ENCODE measurements at regions not wholly inside any gene's neighbourhood (a gene's known extent, or its start where the extent isn't known, plus 50 kb on each side); places are given as distances from the start of the nearest gene placed in this dataset.

DNA sequence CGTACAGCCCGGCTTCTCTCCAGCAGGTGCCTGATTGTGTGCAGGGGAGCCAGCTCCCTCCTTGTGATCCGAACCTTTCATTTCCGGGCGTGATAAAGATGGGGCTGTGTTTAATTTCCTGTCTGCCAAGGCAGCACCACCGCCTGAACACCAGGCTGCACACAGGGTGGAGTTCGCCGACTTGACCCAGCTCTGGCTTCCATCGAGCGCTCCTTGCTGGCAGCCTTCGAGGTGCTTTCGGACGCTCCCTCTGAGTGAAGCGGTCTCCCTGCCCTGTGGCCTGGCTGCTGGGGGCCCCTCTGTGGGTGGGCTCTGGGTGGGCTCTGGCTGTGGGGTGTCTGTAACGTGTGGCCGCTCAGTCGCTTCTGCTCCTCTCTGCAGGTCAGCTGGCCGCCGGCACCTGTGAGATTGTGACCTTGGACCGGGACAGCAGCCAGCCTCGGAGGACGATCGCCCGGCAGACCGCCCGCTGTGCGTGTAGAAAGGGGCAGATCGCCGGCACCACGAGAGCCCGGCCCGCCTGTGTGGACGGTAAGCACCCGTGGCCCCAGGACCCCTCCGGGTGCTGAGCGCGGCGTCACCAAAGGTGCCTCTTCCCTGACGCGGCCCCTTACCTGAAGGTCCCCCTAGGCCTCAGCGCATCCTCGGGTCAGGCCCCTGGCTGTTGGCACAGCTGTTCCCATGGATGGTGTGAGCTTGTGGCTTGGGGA lies 1181.3 kb downstream of the BRD1 start:
- no peak for DNase-seq

DNA sequence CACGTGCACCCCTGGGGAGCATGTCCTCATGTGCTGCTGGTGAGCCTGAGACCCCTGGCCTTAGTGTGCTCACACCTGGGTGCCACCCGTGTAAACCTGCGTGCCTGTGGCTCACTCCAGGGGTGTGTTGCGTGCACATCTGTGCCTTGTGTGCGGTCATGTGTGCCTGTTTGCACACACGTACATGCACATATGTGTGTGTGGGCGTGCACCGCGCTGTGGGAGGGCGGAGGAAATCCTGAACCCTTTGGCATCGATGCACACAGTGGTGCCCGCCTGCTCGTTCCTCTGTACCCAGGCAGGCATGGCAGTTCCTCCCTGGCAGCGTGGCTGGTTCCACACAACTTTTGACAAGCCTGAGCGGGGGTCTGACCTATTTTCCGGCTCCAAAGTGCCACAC lies 1181.9 kb downstream of the BRD1 start:
- no peak for DNase-seq

DNA sequence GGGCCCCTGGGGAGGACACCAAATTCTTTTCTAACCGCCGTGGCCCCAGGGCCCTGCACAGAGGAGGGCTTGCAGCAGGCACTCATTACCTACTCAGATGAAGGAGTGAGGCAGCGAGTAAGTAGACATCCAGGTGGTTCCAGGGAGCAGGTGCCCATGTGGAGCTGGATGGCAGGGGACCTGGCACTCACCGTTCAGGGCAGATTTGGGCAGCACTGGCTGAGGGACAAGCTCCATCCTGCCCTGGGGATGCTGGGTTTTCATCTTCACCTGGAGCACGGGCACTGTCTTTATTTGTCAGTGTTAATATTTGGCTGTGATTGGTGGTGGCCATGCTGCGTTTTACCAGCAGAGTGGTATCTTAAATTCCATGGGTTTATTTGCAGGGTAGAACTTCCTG lies 1182.7 kb downstream of the BRD1 start:
- DNase-seq, result no peak

DNA sequence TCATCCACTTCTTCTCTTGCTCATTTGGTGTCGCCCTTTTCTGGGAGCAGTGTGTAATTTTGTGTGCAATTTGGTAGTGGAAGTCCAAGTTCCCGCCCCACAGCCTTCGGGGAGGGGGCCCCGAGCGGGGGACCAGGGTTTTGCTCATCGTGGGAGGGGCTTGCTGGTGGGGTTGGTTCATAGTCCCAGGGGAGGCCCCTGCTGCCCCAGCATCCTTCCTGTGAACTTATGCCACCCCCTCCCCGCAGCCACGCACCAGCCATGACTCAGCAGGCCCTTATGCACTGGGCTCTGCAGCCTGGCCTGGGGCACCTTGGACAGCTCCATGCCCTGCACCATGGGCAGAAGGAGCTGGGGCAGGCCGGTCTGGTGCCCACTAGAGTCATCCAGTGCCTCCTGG lies 1183.6 kb downstream of the BRD1 start:
- no peak for DNase-seq

DNA sequence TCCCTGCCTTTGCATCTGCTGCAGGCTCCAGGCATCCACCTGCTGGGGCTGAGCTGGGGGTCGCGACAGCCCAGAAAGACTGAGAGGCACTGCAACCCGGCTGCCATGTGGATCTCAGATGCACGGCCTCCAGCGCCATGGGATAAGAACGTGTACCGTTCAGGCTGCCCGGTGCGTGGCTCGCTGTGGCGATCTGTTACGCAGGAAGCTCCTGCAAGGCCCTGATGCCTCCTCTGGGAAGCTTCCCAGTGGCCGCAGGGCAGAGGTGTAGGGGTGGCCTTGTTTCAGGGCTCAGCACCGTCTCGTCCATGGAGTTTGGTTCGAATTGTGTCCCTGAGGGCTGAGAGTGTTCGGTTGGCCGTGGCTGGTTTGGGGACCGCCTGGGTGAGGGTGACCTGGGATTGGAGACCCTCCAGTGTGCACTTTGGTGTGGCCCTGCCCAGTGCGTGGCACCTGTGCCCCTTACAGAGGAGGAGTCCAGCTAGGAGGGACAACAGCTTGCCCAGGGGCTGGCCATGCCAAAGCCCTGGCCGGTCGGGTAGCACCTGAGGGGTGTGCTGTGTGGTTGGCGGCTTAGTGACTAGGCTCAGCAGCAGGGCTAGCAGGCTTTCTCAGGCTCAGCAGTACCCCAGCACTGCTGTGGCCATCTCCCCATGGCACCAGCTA lies 1184.5 kb downstream of the BRD1 start:
- DNase-seq, result no peak

DNA sequence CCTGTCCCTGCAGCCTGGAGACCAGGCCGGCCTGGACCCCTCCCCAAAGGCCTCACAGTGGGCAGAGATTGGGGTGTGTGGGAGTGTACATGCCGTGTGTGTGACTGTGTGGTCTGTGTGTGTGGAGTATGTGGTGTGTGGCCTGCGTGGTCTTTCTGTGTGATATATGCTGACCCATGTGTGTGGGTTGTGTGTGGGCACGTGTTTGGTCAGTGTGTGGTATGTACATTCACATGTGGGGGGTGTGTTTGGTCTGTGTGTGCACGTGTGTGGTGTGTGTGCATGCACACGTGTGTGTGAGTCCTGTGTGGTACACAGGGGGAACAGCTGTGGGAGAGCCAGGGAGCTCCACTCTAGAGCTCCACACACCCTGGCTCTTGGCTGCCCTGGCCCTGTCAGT lies 1185.1 kb downstream of the BRD1 start:
- no peak for DNase-seq

DNA sequence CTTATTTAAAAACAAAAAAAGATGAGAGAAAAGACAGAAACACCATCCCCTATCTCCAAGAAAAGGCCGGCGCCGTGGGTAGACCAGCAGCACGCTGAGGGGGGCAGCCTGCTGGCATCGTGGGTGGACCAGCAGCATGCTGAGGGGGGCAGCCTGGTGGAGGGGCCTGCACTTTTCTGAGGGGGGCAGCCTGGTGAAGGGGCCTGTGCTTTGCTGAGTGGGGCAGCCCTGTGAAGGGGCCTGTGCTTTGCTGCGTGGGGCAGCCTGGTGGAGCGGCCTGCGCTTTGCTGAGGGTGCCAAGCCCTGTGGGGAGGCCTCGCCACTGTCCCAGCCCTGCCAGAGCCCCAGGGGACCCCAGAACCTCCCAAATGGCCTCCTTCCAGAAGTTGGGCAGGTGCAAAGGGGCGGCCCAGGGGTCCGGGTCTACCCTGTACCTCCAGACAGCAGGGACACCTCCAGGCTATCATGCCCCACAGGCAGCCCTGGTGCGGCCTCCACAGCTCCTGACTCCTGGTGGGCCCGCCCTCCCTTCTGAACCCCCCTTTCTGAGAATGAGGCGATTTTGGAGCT lies 1185.7 kb downstream of the BRD1 start:
- DNase-seq, result no peak

DNA sequence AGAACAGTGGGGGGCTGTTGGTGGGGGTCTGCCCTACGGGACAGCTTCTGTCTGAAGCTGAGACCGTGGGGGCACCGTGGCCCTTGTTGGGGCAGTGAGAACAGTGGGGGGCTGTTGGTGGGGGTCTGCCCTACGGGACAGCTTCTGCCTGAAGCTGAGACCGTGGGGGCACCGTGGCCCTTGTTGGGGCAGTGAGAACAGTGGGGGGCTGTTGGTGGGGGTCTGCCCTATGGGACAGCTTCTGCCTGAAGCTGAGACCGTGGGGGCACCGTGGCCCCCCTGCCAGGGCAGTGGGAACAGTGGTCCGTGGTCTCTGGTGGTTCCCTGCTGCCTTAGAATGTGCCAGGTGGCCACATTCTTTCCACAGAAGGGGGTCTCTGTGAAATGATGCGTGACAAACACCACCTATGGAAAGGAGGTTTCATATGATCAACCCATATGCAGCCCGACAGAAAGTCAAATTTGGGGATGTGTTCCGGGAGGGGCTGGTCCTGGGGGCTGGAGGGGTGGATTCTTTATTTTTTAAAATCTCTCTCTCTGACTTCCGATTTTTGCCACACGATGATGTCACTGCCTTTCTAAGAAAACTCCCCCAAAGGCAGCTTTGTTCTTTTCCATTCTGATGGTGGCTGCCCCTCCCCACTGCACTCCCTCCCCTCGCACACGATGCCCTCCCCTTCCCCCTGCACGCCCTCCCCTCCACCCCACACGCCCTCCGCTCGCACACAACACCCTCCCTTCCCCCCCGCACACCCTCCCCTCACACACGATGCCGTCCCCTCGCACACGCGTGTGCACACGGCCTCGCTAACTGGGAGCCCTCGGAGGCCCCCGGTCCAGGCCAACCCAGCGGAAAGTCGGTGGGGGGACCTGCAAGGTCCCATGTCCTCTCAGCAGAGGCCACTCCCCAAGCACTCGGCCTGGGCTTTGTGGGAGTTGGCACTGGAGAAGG lies 1186.5 kb downstream of the BRD1 start:
- DNase-seq, result no peak

DNA sequence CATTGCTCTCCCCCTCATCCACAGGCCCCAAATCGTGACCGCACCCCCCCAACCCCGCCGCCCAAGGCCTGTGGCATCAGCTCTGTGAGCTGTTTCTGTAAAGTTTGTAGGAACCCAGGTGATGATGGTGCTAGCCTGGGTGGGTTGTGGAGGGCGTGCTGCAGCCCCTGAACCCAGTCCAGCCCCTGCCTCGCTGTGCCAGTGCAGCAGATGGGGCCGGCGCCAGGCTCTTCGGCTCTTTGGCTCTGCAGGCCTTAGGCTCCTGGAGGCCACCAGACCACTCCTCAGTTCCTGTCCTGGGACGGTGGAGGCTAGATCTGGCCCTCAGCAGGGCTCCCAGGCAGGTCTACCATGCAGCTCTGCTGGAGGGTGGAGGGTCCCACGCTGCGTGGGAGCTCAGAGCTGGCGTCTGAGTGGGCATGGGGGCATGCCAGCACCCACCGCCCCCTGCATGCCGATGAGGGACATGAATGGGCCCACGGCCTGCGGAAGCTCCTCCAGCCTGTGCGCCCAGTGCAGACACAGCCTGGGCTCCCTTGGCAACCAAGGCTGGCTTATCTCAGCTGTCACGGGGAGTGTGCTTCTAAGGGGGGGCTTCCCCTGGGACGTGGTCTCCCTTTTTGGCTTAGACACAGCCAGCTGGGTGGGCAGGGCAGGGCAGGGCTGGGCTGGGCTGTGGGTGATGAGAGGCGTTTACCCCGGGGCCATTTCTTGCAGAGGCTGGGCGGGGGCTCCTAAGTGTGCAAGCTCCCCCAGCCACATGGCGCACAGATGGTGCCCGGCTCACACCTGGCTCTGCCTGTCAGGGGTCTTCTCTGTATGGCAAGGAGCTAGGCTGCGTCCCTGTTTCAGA lies 1187.6 kb downstream of the BRD1 start:
- DNase-seq, result no peak

DNA sequence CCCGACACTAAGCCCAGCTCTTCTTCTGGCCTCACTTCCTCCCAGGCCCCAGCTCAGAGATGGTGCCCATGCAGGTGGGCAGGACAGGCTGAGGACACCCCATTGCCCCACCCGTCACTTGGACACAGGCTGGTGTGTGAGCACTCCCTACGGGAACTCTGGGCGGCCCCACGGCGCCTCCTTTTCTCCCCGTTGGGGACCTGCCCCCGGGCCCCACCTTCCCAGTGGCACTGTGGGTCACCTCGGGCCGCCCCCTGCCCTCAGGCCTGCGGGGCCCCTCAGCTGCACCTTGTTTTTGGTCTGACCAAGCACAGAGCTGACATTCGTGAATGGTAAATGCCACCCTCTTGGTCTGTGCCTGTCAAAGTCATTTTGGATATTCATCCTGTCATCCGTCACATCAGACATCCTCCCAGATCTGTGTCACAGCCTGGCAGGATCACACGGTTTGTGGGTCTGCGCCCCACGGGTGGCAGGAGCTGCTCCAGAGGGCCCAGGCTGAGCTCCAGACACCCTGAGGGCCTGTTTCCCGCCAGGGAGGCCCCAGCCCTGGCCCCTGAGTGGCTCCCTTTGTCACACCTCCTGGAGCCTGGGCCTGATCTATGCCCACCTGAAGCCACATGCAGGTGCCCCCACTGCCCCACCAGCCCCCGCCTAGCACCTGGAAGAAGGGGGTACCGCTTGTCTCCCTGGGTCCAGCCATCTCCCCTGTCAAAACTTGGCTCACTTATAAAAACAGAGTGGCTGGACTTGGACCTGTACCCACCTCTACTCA lies 1188.5 kb downstream of the BRD1 start:
- no peak for DNase-seq

DNA sequence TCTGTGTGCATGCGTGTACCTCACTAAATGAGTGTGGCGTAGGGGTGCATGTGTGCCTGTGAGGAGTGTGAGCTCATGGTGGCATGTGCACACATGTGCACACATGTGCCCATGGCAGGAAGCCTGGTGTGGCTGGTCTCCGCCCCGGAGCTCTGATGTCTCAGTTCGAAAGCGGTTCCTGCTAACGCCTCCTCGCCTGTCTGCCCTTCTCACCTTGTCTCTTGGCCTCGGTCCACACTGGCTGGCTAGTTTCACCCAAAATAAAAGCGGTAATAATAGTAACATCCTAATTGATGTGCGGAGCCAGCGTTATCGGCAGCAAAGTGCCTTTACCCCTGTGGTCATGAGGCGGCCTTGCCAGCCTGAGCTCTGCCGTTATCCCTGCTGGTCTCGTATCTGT lies 1190.4 kb downstream of the BRD1 start:
- no peak for DNase-seq

DNA sequence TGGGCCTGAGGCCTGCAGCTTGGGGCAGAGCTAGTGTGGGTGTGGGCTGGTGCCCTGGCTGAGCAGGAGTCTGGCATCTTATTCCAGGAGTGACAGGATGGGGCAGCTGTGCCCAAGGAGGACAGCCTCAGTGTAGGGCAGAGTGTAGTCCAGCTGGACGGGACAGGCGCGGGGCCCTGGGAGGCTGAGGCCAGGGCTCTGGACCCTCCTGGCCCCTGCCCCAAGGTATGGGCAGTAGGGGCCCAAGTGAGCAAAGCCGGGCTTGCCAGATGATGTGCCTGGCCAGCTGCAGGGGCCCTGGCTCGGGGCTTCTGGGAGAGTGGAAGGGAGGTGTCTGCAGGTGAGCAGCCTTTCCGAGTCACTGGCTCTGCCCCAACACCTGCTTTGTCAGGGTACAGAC lies 1190.9 kb downstream of the BRD1 start:
- no peak for DNase-seq

DNA sequence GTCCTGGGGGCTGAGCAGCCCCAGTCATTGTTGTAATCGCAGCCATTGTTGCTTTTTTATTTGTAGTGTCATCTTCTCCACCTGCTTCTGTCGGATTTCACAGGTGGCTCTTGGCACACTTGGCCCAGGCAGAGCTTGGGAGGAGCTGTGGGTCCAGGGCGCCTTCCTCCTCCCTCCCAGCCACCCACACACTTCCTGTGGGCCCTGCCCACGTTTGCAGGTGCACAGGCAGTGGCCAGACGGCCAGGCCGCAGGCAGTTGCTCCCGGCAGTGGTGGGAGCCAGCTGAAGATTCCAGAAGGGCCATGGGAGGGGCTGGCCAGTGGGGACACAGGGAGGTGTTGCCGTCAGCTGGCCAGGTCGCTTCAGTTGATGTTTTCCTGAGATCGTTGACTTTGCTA lies 1191.9 kb downstream of the BRD1 start:
- peak; percentile 19 for DNase-seq

DNA sequence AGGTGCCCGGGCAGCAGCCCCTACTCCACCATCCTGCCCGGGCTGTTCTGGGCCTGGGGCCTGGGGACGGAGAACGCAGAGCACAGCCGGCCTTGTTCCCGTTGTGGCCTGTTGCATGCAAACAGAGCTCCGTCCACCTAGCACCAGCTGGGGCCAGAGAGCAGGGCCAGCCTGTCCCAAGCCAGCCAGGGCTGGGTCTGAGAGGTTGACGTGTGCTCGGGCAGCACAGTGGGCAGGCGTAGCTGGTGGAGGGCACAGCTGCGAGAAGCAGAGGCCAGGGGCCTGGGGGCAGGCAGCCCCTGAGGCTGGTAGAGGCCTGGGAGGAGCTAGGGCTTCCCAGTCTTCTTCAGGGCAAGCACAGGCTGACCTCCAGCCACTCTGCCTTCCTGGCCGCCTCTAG lies 1192.6 kb downstream of the BRD1 start:
- no peak for DNase-seq

DNA sequence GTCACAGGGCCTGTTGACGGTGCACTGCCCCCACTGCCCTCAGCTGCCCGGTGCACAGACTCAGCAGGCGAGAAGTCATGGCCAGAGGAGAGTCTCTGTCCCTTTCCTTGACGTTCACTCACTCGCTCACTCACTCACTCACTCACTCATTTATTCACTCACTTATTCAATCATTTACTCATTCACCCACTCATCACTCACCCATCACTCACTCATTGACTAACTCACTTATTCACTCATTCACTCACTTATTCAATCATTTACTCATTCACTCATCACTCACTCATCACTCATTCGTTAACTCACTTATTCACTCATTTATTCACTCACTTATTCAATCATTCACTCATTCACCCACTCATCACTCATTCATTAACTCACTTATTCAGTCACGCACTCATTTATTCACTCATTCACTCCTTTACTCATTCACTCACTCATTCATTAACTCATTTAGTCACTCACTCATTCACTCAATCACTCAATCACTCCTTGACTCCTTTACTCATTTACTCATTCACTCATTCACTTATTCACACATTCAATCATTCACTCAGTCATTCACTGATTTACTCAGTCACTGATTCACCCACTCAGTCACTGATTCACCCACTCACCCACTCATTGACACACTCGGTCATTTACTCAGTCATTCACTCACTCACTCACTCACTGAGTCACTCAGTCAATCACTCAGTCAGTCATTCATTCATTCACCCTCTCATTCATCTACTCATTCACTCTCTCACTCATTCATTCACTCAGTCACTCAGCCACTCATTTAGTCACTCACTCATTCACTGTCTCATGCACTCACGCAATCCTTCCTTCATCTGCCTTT lies 1193.5 kb downstream of the BRD1 start:
- no peak for DNase-seq

DNA sequence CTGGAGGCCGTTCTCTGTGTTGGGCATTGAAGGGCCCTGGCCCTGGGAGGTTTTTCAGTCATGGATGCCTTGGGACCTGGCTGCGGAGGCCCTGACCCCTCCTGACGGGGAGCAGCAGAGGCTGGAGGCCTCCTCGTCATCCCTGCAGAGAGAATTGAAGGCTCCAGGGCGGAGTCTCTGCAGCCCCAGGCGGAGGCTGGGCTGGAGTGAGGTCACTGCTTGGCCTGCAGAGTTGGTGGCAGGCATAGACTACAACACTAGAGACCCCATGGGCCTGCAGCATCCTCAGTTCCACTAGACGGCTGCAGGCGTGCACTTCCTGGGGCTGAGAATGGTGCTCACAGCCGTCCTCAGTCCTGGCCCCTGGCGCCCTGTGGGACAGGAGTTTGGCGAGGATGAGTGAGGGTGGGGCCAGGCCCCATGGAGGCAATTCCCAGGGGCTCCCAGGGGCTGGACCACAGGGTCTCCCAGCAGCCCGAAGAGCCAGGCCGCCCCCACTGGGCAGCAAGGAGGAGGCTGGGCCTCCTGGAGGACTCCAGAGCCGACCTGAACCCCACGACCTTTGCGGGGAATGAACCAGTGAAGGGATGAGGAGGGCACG lies 1194.9 kb downstream of the BRD1 start:
- DNase-seq, result no peak

DNA sequence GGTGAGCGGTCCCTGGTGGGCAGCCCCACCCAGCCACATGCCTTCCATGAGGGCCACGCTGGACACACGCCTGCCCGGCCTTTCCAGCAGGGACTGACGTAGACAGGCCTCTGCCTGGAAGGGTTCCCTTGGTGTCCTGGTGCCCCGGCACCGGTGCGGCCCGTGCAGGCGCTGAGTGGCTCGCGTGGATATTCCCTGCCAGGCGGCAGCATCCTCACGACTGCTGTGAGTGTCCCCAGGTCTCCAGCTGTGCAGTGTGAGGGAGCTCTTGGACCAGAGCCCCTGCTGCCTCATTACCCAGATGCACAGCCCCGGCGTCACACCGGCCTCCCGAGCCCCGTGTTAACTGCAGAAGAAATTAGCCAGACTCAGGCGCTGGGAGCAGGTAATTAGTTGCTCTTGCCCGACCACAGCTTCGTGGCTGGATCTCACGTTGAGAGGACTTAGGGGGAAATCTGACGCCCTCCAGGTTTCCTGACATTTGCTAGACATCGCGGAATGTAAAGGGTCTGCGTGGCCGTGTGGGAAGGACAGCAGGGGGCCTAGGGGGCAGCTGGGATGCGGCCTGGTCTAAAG lies 1196.3 kb downstream of the BRD1 start:
- no peak for DNase-seq

DNA sequence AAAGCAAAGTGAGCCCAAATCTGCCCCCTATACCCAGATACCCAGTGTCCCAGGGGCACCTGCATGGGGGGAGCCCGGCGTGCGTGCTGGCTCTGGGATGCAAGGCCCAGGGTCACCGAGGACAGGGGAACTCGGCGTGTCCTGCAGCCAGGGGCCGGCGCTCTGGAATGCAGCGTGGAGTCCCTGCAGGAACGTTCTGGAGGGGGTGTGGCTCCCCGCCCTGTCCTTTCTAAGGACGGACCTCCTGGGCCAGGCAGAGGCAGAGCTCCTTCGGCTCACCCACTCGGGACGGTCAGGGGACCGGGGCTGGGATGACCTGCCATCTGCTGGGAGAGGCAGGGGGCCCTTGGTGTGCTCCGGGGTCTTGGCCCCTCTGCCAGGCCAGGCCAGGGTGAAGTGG lies 1196.8 kb downstream of the BRD1 start:
- no peak for DNase-seq

DNA sequence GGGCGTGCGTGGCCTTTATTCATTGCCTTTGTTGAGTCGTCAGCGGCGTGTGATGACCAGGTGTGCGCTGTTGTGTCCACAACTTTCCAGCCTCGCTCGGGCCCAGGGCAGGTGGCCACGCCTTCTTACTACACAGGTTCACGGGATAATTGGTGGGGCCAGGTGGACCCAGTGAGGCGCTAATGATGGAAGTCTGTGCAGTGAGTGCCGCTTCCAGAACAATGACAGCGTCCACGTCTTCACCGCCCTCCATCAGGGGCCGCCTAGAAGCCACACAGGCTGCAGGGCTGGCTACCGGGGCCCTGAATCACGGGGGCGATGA lies 1197.3 kb downstream of the BRD1 start:
- peak; percentile 60 for DNase-seq
